ENCODE measurements at regions not wholly inside any gene's neighbourhood (a gene's known extent, or its start where the extent isn't known, plus 50 kb on each side); places are given as distances from the start of the nearest gene placed in this dataset.
"Not testable (repeated sequence)": the region's sequence is repeated elsewhere in the genome, so short reads cannot be mapped to it uniquely, and the experiment has no call there.

DNA sequence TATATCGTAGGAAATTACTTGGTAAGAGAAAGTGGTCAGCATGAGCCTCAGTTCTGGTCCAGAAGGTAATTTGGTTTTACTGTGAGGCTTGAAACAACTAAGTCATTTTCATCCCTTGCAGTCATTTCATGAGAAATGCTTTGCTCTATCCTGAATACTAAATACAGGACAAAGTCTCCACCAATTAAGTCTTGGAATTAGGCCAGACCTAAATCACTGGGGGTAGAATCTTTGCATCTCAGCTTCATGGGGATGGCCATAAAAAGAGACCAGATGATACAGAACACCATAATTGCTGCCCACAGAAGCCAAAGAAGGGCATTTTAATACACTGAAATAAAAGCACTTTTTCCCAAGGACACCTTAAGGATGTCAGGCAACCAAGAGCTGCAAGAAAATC lies 277.9 kb upstream of the DCN start:
- no peaks in the 10 kb centered on the region for H3K9me3 ChIP-seq (replicated peaks)
- H3K36me3 ChIP-seq = no peaks in the 10 kb centered on the region
- no peak overlapping the region for H3K4me3 ChIP-seq
- no peak for DNase-seq (ENCODE audit: low read depth in 1 of 2, low spot score in 2 of 2)
- no peaks in the 10 kb centered on the region for H3K4me1 ChIP-seq (replicated peaks)
- no peak overlapping the region for H3K27ac ChIP-seq
- no peaks in the 10 kb centered on the region for H3K27me3 ChIP-seq (replicated peaks)

DNA sequence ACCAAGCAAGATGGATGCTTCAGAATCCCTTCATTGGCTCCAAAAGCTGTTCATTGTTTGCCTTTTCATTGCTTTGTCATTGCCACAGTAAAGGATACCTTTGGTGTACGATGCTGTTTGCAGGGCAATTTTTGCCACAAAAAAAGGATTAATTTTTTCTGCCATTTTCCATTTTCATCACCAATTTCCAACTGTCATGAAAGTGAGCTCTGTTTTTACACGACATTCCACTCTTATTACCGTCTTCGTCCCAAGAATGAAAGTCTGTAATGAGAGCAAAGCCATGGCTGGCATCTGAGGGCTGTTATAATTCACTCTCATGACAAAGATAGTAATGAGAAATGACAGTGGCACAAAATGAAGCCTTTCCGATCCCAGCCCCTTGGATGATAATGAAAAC lies 272.7 kb upstream of the DCN start:
- no peak overlapping the region for H3K27ac ChIP-seq
- H3K4me3 ChIP-seq = no peak overlapping the region
- no peaks in the 10 kb centered on the region for H3K9me3 ChIP-seq (replicated peaks)
- DNase-seq (ENCODE audit: low read depth in 1 of 2, low spot score in 2 of 2) = no peak
- H3K4me1 ChIP-seq (replicated peaks) = no peaks in the 10 kb centered on the region
- no peaks in the 10 kb centered on the region for H3K27me3 ChIP-seq (replicated peaks)
- no peaks in the 10 kb centered on the region for H3K36me3 ChIP-seq

DNA sequence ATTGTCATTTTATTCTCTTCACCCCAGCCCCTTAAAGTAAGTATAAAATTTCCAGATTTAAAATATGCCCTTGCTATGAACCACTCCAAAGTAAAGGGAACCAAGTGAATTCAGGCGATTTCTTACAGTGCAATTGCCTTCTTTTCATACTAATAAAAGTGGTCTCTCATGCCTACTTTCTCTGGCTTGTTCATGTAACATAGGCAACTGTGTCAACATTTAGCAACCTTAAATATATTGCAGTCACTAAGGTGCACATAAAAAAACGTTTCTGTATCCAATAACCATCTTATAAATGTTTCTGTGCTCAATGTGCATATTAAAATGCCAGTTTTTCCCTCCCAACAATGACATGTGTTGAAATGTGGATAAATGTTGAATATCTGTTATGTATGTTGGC lies 271.6 kb upstream of the DCN start:
- Histone ChIP-seq H3K9me3 (replicated peaks) (no peaks in the 10 kb centered on the region), H3K4me1 (replicated peaks) (no peaks in the 10 kb centered on the region), H3K27ac (no peak overlapping the region), H3K27me3 (replicated peaks) (no peaks in the 10 kb centered on the region), H3K4me3 (no peak overlapping the region), H3K36me3 (no peaks in the 10 kb centered on the region)
- no peak for DNase-seq (ENCODE audit: low read depth in 1 of 2, low spot score in 2 of 2)

DNA sequence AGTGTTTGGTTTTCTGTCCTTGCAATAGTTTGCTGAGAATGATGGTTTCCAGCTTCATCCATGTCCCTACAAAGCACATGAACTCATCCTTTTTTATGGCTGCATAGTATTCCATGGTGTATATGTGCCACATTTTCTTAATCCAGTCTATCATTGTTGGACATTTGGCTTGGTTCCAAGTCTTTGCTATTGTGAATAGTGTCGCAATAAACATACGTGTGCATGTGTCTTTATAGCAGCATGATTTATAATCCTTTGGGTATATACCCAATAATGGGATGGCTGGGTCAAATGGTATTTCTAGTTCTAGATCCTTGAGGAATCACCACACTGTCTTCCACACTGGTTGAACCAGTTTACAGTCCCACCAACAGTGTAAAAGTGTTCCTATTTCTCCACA lies 269.8 kb upstream of the DCN start:
- H3K36me3 ChIP-seq; DNase-seq (ENCODE audit: low read depth in 1 of 2, low spot score in 2 of 2); H3K9me3 ChIP-seq (replicated peaks); H3K27me3 ChIP-seq (replicated peaks); H3K27ac ChIP-seq; H3K4me3 ChIP-seq; H3K4me1 ChIP-seq (replicated peaks): not testable (repeated sequence)

DNA sequence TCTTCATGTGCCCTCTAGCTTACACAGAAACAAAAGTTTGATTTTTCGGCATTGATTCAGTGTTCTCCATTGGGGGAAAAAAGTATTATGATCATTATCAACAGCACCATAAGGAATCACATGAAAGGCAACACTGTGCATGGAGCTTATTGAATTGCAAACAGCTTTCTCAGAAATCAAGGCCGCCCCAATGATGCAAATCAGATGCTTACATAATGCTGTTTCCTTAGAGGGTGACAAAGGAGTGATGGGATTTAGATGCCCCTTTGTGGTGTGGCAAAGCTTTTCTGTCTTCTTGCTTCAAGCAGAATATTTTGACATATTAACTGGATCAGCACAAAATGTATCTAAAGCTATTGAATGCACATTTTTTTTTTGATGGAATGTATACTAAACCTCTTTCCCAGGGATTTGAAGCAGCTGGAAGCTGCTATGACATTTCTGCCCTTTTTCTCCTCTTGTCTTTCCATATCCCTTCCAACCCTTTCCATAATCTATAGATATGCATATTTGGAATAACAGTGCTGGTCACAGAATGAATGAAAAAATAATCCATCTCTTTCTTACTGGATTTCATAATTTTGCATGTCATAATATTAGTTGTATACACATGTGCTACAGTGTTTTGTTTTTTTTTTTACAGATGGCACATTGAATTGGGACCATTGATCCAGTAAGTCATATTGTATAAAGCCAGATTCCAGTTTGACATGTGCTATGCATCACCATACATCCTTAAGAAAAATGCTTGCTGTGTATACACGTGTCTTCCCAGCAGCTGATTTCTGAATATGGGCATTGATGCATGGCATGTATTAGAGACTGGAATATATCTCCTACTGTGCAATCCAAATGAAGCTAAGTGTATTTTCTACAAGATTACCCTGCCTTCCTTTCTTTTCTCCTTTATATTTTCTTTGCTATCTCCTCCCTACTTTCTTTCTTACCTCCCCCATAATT lies 259.7 kb upstream of the DCN start:
- H3K36me3 ChIP-seq = no peaks in the 10 kb centered on the region
- no peaks in the 10 kb centered on the region for H3K9me3 ChIP-seq (replicated peaks)
- no peak overlapping the region for H3K27ac ChIP-seq
- no peaks in the 10 kb centered on the region for H3K4me1 ChIP-seq (replicated peaks)
- no peak overlapping the region for H3K4me3 ChIP-seq
- H3K27me3 ChIP-seq (replicated peaks) = no peaks in the 10 kb centered on the region
- no peak for DNase-seq (ENCODE audit: low read depth in 1 of 2, low spot score in 2 of 2)

DNA sequence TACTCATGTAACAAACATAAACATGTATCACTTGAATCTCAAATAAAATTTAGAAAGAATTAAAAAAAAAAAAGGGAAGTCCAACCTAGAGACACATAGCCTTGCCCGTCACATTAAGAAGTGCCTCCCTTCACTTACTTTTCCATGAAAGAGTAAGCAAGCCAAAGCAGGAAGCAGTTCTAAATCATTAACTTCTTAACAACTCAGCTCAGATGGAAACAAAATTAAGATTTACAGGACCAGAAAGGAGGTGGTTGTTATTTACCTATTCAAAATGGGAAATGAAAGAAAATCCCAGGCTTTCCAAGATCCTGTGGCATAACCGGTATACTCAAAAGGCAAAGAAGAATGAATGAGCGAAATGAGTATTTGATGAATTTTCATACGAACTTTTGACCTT lies 258.6 kb upstream of the DCN start:
- no peaks in the 10 kb centered on the region for H3K27me3 ChIP-seq (replicated peaks)
- H3K4me3 ChIP-seq = no peak overlapping the region
- no peaks in the 10 kb centered on the region for H3K4me1 ChIP-seq (replicated peaks)
- DNase-seq (ENCODE audit: low read depth in 1 of 2, low spot score in 2 of 2) = no peak
- H3K9me3 ChIP-seq (replicated peaks) = no peaks in the 10 kb centered on the region
- H3K27ac ChIP-seq = no peak overlapping the region
- no peaks in the 10 kb centered on the region for H3K36me3 ChIP-seq

DNA sequence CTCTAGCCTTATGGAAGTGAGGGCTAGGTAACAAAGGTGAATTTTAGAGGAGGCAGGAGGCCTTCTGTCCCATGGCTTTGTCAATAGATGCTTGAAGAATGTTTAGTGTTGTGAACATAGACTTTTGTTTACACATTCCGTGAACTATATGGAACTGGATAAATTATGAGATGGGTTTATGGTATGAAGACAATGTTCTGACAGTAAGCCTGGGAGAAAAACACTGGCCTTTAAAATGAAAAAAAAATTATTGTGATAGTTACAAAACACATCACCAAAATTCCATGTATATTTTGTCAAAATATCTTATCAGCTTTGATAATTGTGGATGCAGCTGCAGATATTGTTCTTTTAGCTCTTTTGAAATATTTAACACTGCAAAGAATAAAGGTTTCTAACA lies 251.5 kb upstream of the DCN start:
- H3K36me3 ChIP-seq = no peaks in the 10 kb centered on the region; the same call in 1 of the 2 replicates
- H3K27me3 ChIP-seq (replicated peaks) = no peaks in the 10 kb centered on the region
- no peak overlapping the region for H3K27ac ChIP-seq
- DNase-seq (ENCODE audit: low read depth in 1 of 2, low spot score in 2 of 2) = no peak
- peaks cover 31% of the 10 kb centered on the region for H3K4me1 ChIP-seq (replicated peaks)
- H3K4me3 ChIP-seq = no peak overlapping the region
- no peaks in the 10 kb centered on the region for H3K9me3 ChIP-seq (replicated peaks)

DNA sequence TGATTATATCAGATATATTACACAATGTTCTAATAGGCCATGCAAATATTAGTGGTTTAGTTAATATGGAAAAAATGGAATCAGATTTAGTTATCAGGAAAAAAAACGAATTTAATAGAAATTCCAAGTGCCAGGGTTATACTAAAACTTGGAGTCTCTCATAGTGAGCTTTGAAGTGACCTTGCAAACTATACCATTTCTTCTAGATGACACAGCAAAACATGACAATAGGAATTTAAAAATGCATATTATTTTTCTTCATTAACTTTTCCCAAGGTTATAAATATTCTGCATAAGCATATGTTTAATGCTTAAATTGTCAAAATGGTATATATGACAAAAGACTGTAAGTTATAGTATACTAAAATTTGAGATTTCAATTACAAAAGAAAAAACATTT lies 250.1 kb upstream of the DCN start:
- Histone ChIP-seq H3K36me3 (no peaks in the 10 kb centered on the region; the same call in 1 of the 2 replicates), H3K4me1 (replicated peaks) (peaks cover 31% of the 10 kb centered on the region), H3K27ac (peak overlapping the region; percentile 95), H3K4me3 (no peak overlapping the region), H3K9me3 (replicated peaks) (no peaks in the 10 kb centered on the region), H3K27me3 (replicated peaks) (no peaks in the 10 kb centered on the region)
- DNase-seq (ENCODE audit: low read depth in 1 of 2, low spot score in 2 of 2) = no peak

DNA sequence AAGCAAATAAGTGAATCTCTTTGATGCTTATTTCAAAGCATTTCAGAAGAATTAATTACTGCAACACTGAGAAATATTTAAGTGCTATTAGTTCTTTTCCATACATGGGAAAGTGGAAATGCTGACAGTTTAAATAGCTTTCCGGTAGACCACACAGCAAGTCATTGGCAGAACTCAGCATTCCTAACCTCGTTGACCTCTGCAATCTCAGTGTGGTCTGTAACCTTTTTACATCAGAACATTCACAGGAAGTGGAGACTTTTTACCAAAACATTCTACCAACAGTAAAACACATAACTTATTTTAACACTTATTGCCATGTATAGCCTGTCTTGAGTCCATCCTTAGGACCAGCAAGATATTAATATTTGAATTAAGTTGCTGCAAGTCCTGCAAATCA lies 249.5 kb upstream of the DCN start:
- peaks cover 31% of the 10 kb centered on the region for H3K4me1 ChIP-seq (replicated peaks)
- no peaks in the 10 kb centered on the region for H3K9me3 ChIP-seq (replicated peaks)
- H3K36me3 ChIP-seq = no peaks in the 10 kb centered on the region; the same call in 1 of the 2 replicates
- H3K27me3 ChIP-seq (replicated peaks) = no peaks in the 10 kb centered on the region
- no peak overlapping the region for H3K4me3 ChIP-seq
- peak; percentile 63 to 80 for DNase-seq (ENCODE audit: low read depth in 1 of 2, low spot score in 2 of 2)
- H3K27ac ChIP-seq = peak overlapping the region; percentile 95

DNA sequence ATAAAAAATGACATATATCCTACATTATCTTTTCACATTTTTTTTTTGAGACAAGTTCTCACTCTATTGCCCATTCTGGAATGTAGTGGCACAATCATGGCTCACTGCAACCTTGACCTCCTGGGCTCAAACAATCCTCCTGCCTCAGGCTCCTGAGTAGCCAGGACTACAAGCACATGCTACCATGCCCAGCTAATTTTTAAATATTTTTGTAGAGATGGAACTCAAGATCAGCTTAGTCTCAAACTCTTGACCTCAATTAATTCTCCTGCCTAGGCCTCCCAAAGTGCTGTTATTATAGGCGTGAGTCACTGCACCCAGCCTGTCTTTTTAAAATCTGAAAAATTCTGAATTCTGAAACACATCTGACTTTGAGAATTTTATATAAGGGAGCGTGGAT lies 241.9 kb upstream of the DCN start:
- Histone ChIP-seq H3K4me3 (no peak overlapping the region), H3K9me3 (replicated peaks) (no peaks in the 10 kb centered on the region), H3K27ac (no peak overlapping the region), H3K4me1 (replicated peaks) (peaks cover 20% of the 10 kb centered on the region), H3K36me3 (no peaks in the 10 kb centered on the region), H3K27me3 (replicated peaks) (no peaks in the 10 kb centered on the region)
- no peak for DNase-seq (ENCODE audit: low read depth in 1 of 2, low spot score in 2 of 2)

DNA sequence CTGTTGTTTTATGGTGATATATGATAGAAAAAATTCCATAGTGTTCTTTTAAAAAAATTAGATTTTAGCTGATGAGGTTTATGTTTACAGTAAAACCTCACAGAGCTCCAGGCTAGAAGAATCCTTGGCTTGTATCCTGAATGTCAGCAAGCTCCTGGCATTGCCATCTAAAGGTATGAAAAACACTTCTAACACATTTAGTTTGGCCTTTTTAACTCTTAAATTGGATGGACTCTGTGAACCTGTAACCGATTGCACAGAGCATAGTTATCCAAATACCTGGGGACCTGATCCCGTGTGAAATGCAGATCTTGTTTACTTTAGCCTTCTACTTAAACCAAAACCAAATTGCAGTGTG lies 241.1 kb upstream of the DCN start:
- no peaks in the 10 kb centered on the region for H3K36me3 ChIP-seq
- H3K27me3 ChIP-seq (replicated peaks) = no peaks in the 10 kb centered on the region
- H3K27ac ChIP-seq = no peak overlapping the region
- peaks cover 20% of the 10 kb centered on the region for H3K4me1 ChIP-seq (replicated peaks)
- no peak for DNase-seq (ENCODE audit: low read depth in 1 of 2, low spot score in 2 of 2)
- no peak overlapping the region for H3K4me3 ChIP-seq
- H3K9me3 ChIP-seq (replicated peaks) = no peaks in the 10 kb centered on the region

DNA sequence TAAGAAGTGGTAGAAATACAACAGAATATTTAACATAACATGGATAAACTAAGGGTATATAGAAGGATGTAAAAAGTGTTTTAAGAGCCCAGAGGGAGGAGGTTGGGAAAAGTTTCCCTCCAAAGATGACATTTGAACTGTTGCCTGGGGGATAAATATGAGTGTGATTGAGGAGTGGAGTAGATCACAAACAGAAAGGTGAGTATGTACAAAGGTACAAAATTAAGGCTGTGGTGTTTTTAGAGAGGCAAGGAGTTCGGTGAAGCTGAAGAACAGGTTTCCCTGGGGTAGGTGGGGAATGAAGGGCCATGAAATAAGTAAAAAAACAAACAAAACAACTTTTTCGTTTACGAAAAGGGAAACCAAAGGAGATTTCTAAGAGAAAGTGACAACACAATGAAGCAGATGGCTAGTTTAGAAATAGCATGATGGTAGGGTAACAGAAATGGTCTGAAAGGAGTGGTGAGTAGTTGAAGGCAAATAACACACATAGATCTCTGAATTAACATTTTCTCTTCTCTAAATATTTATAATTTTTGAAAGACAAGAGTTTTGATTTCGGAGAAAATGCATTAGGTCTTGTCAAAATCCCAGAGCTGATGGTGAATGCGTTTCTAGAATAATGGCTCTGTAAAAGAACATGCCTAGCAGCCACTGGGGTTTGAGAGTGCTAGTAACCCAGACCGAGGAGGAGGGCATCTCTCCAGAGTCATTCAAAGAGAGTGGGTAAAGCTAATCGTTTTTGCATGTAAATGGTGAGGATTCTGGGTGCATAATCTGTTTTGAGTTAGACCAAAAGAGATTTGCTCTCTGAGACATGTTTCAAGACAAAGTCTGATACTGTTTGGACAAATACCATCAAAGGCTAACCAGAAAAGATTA lies 240.4 kb upstream of the DCN start:
- H3K4me1 ChIP-seq (replicated peaks) = peaks cover 20% of the 10 kb centered on the region
- H3K4me3 ChIP-seq = no peak overlapping the region
- no peaks in the 10 kb centered on the region for H3K27me3 ChIP-seq (replicated peaks)
- H3K9me3 ChIP-seq (replicated peaks) = no peaks in the 10 kb centered on the region
- H3K27ac ChIP-seq = no peak overlapping the region
- DNase-seq (ENCODE audit: low read depth in 1 of 2, low spot score in 2 of 2) = no peak
- no peaks in the 10 kb centered on the region for H3K36me3 ChIP-seq

DNA sequence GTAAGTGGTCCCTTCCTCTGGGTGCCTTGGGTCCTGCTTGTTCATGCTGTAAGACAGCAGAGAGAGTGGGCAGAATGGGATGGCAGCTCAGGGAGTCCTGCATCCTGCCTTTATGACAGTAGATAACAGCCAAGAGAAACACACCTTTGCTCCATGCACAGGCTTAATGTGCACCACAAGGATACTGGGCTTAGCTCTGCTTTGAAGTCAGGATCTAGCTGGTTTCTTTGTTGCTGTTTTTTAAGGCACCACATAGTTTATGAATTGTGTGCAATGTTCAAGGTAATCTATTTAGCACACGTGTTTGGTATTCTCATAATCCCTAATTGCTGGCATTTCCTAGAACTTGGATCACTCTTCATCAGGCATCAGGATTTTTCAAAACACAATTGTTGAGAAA lies 239.5 kb upstream of the DCN start:
- Histone ChIP-seq H3K4me1 (replicated peaks) (peaks cover 20% of the 10 kb centered on the region), H3K27ac (no peak overlapping the region), H3K9me3 (replicated peaks) (no peaks in the 10 kb centered on the region), H3K27me3 (replicated peaks) (no peaks in the 10 kb centered on the region), H3K36me3 (no peaks in the 10 kb centered on the region), H3K4me3 (no peak overlapping the region)
- no peak for DNase-seq (ENCODE audit: low read depth in 1 of 2, low spot score in 2 of 2)

DNA sequence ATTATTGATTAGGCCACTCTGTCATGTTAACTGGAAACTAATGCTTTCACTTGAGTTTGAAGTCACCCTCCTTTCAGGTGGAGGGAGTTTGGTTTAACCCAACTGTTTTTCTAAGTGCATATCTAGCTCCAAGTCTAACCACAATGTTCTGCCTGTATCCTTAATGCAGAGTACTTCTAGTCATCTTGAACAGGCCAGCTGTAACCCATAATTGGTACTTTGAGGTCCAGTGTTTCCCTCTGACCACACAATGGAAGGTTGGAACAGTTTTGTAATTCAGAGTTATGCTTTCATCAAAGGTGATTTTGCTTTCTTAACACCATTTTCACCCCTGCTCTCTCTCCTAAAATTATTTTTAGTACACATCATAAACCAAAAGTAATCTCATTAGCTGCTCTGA lies 237.2 kb upstream of the DCN start:
- H3K27me3 ChIP-seq (replicated peaks) = no peaks in the 10 kb centered on the region
- DNase-seq (ENCODE audit: low read depth in 1 of 2, low spot score in 2 of 2) = no peak
- H3K9me3 ChIP-seq (replicated peaks) = no peaks in the 10 kb centered on the region
- no peak overlapping the region for H3K27ac ChIP-seq
- no peaks in the 10 kb centered on the region for H3K36me3 ChIP-seq
- no peak overlapping the region for H3K4me3 ChIP-seq
- peaks cover 18% of the 10 kb centered on the region for H3K4me1 ChIP-seq (replicated peaks)

Data from SJSA1 (cell line).